MM.1S (cell line): ENCODE measurements at regions not wholly inside any gene's neighbourhood (a gene's known extent, or its start where the extent isn't known, plus 50 kb on each side); places are given as distances from the start of the nearest gene placed in this dataset.

Source experiments
- DNase-seq: peaks from one replicate; pipeline ENCODE4 v3.0.0-alpha.2; 2015
- H2AFZ ChIP-seq: fragments of 300-600 bp; sonication (generic); 2 replicates; pipeline ENCODE4 v1.6.0; 2016; ENCODE audit warnings: antibody characterized with exemption, low read length
- H3F3A ChIP-seq: fragments of 300-600 bp; sonication (generic); 2 replicates; pipeline ENCODE4 v1.6.1; 2016; ENCODE audit warnings: mild to moderate bottlenecking, antibody characterized with exemption, low read length, moderate library complexity, mixed read lengths; ENCODE audit not compliant: insufficient read depth
- H3K27ac ChIP-seq: fragments of 300-600 bp; sonication (generic); 2 replicates; pipeline ENCODE4 v1.5.1; 2016; ENCODE audit warnings: mild to moderate bottlenecking, low read length
- H3K27me3 ChIP-seq: fragments of 300-600 bp; sonication (generic); replicated peaks from 2 replicates; pipeline ENCODE4 v1.6.0; 2016; ENCODE audit warnings: low read length; ENCODE audit not compliant: insufficient read depth
- H3K36me3 ChIP-seq: fragments of 300-600 bp; sonication (generic); replicated peaks from 2 replicates; pipeline ENCODE4 v1.6.1; 2016; ENCODE audit warnings: mild to moderate bottlenecking, low read length, mixed read lengths; ENCODE audit not compliant: insufficient read depth
- H3K4me1 ChIP-seq: fragments of 300-600 bp; sonication (generic); 2 replicates; pipeline ENCODE4 v1.6.1; 2016; ENCODE audit warnings: low read length, mixed read lengths
- H3K4me2 ChIP-seq: fragments of 300-600 bp; sonication (generic); 2 replicates; pipeline ENCODE4 v1.6.0; 2016; ENCODE audit warnings: low read depth, low read length
- H3K4me3 ChIP-seq: fragments of 300-600 bp; sonication (generic); 2 replicates; pipeline ENCODE4 v1.5.1; 2016; ENCODE audit warnings: low read length, mixed read lengths
- H3K79me2 ChIP-seq: fragments of 300-600 bp; sonication (generic); 2 replicates; pipeline ENCODE4 v1.6.1; 2016; ENCODE audit warnings: mixed run types, low read length, mixed read lengths
- H3K9ac ChIP-seq: fragments of 300-600 bp; sonication (generic); 2 replicates; pipeline ENCODE4 v1.6.1; 2016; ENCODE audit warnings: low read length, mixed read lengths
- H3K9me2 ChIP-seq: fragments of 300-600 bp; sonication (generic); replicated peaks from 2 replicates; pipeline ENCODE4 v1.6.1; 2016; ENCODE audit warnings: mild to moderate bottlenecking, low read length, mixed read lengths; ENCODE audit not compliant: insufficient read depth
- H3K9me3 ChIP-seq: fragments of 300-600 bp; sonication (generic); replicated peaks from 2 replicates; pipeline ENCODE4 v1.6.1; 2016; ENCODE audit warnings: mild to moderate bottlenecking, low read length, mixed read lengths; ENCODE audit not compliant: insufficient read depth
- H4K20me1 ChIP-seq: fragments of 300-600 bp; sonication (generic); 2 replicates; pipeline ENCODE4 v1.6.1; 2016; ENCODE audit warnings: mild to moderate bottlenecking, low read length, moderate library complexity, mixed read lengths; ENCODE audit not compliant: insufficient read depth
- CTCF ChIP-seq: fragments of 300-600 bp; sonication (generic); IDR thresholded peaks from 2 replicates; pipeline ENCODE4 v1.5.1; 2016; ENCODE audit warnings: antibody characterized with exemption, low read length, mixed read lengths
- EZH2 ChIP-seq: fragments of 300-600 bp; sonication (generic); optimal IDR thresholded peaks from 2 replicates; pipeline ENCODE3; 2017; ENCODE audit warnings: low read depth, mild to moderate bottlenecking, antibody characterized with exemption, low read length, mixed read lengths
- EZH2phosphoT487 ChIP-seq: fragments of 300-600 bp; sonication (generic); IDR thresholded peaks from 2 replicates; pipeline ENCODE4 v1.6.1; 2018; ENCODE audit warnings: antibody characterized with exemption, low read length

DNA sequence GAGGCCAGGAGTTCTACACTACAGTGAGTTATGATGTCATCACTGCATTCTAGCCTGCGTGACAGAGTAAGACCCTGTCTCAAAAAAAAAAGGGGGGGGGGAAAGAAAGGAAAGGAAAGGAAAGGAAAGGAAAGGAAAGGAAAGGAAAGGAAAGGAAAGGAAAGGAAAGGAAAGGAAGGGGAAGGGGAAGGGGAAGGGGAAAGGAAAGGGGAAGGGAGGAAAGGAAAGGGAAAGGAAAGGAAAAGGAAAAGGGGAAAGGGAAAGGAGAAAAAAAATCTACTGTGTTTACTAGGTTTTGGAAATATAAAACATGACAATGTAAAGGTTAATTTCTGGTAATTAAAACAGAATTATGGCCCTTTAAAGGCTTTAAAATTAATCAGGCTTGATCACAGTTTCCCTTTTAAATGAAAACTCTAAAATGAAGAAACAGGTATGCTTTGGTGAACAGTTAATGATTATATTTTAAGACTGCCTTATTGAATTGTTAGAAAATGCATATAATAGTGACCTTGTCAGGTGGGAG is 131.9 kb upstream of the POU5F2 start:
- Histone ChIP-seq H3K9me2 (no peaks in the 10 kb centered on the region), H3K79me2 (no peaks in the 10 kb centered on the region), H4K20me1 (no peaks in the 10 kb centered on the region), H3K4me2 (no peak overlapping the region), H3K9ac (no peak overlapping the region), H3F3A (no peaks in the 10 kb centered on the region), H3K4me1 (no peaks in the 10 kb centered on the region), H3K4me3 (no peak overlapping the region), H3K9me3 (no peaks in the 10 kb centered on the region), H3K36me3 (no peaks in the 10 kb centered on the region), H2AFZ (no peak overlapping the region), H3K27ac (no peak overlapping the region), H3K27me3 (no peaks in the 10 kb centered on the region)
- DNase-seq: no peak
- TF ChIP-seq CTCF (no peak), EZH2 (no peak), EZH2phosphoT487 (no peak)

- Histone ChIP-seq H3K9me2 (no peaks in the 10 kb centered on the region), H3K36me3 (no peaks in the 10 kb centered on the region), H3K79me2 (no peaks in the 10 kb centered on the region), H4K20me1 (no peaks in the 10 kb centered on the region), H3K4me1 (no peaks in the 10 kb centered on the region), H3K4me2 (no peak overlapping the region), H3K9ac (no peak overlapping the region), H3K27ac (no peak overlapping the region), H3K9me3 (no peaks in the 10 kb centered on the region), H3K4me3 (no peak overlapping the region), H3K27me3 (no peaks in the 10 kb centered on the region), H2AFZ (no peak overlapping the region), H3F3A (no peaks in the 10 kb centered on the region)
- no peak for DNase-seq
- TF ChIP-seq CTCF (no peak), EZH2phosphoT487 (no peak), EZH2 (no peak)
Observed at GRCh38 chr5:93870649-93871048, 129.2 kb upstream of the POU5F2 start.

GRCh38 chr5:93868851-93869250 is 127.5 kb upstream of the POU5F2 start:
- H3K4me2 ChIP-seq: no peak overlapping the region
- no peaks in the 10 kb centered on the region for H3K79me2 ChIP-seq
- H3K4me3 ChIP-seq: no peak overlapping the region
- H3K36me3 ChIP-seq: no peaks in the 10 kb centered on the region
- DNase-seq: no peak
- no peaks in the 10 kb centered on the region for H4K20me1 ChIP-seq
- no peak overlapping the region for H3K9ac ChIP-seq
- no peaks in the 10 kb centered on the region for H3K9me3 ChIP-seq
- no peak for TF ChIP-seq CTCF
- no peak for TF ChIP-seq EZH2
- no peak for TF ChIP-seq EZH2phosphoT487
- no peaks in the 10 kb centered on the region for H3F3A ChIP-seq
- no peak overlapping the region for H2AFZ ChIP-seq
- H3K9me2 ChIP-seq: no peaks in the 10 kb centered on the region
- no peak overlapping the region for H3K27ac ChIP-seq
- H3K4me1 ChIP-seq: no peaks in the 10 kb centered on the region
- no peaks in the 10 kb centered on the region for H3K27me3 ChIP-seq
